Heart left ventricle (tissue), 16 donors: ENCODE measurements at regions not wholly inside any gene's neighbourhood (a gene's known extent, or its start where the extent isn't known, plus 50 kb on each side); places are given as distances from the start of the nearest gene placed in this dataset.

ENCODE experiments used
- ATAC-seq, 4 donors: fragments of 200-7000 bp; cut with Tn5 transposase; one replicate each; pipeline ENCODE4 v1.9.1; 2020 to 2022; ENCODE audit warnings: moderate library complexity in 4 of 4, mild to moderate bottlenecking in 3 of 4, moderate number of reproducible peaks in 1 of 4
- DNase-seq, 5 donors: peaks; one replicate each; pipeline ENCODE4 v3.0.0-alpha.2; 2020
- H3K27ac ChIP-seq, 12 donors: fragments of 200-600 bp; sonication (generic) in 4 of 12; one replicate each; pipeline versions ENCODE4 v1.5.0 to v1.8.0; 2016 to 2022; ENCODE audit warnings: mild to moderate bottlenecking in 2 of 12
- H3K27me3 ChIP-seq, 9 donors: fragments of 200-600 bp; sonication (generic) in 2 of 9; one replicate each; pipeline versions ENCODE4 v1.5.1 to v1.8.0; 2016 to 2022; ENCODE audit warnings: mild to moderate bottlenecking in 3 of 9
- H3K36me3 ChIP-seq, 9 donors: fragments of 200-600 bp; sonication (generic) in 2 of 9; one replicate each; pipeline versions ENCODE4 v1.5.0 to v1.8.0; 2018 to 2022; ENCODE audit warnings: mild to moderate bottlenecking in 2 of 9
- H3K4me1 ChIP-seq, 12 donors: fragments of 200-600 bp; sonication (generic) in 4 of 12; one replicate each; pipeline versions ENCODE4 v1.5.0 to v1.8.0; 2016 to 2022; ENCODE audit warnings: mild to moderate bottlenecking in 3 of 12
- H3K4me3 ChIP-seq, 12 donors: fragments of 200-600 bp; sonication (generic) in 4 of 12; one replicate each; pipeline versions ENCODE4 v1.5.0 to v1.8.0; 2017 to 2022; ENCODE audit warnings: mild to moderate bottlenecking in 9 of 12, moderate library complexity in 4 of 12
- H3K9me3 ChIP-seq, 12 donors: fragments of 200-600 bp; sonication (generic) in 4 of 12; one replicate each; pipeline versions ENCODE4 v1.5.0 to v1.8.0; 2016 to 2022; ENCODE audit warnings: mild to moderate bottlenecking in 1 of 12
- CTCF ChIP-seq, 12 donors: fragments of 200-600 bp; sonication (generic) in 4 of 12; IDR thresholded peaks; one replicate each; pipeline versions ENCODE4 v1.5.0 to v1.8.0; 2018 to 2022; ENCODE audit warnings: antibody characterized with exemption in 12 of 12, mild to moderate bottlenecking in 5 of 12
- POLR2A ChIP-seq, 2 donors: fragments of 450-650 bp; IDR thresholded peaks; one replicate each; pipeline ENCODE4 v1.6.1; 2017; ENCODE audit warnings: antibody characterized with exemption in 2 of 2, mild to moderate bottlenecking in 2 of 2, moderate library complexity in 2 of 2
- WGBS, 4 donors: extraction: QIAGEN DNeasy Blood & Tissue Kit in 2 of 4; methylation state at CpG; one replicate each; pipeline versions ENCODE4 v1.1.5 to v1.1.7; 2013 to 2018; 5-methylcytosine and 5-hydroxymethylcytosine counted together
- intact Hi-C, 10 donors: fragments of 100-400 bp; cut with DNase I; formaldehyde crosslinking; loops; one replicate each; pipeline versions ENCODE4 v1.11.1 to v1.14.2; 2022
- donor health status: ischemic (EF 13 %, LVEDD 7.1; RV severe dilation, severe dysfunction).
- donor health status: healthy with polysubstance abuse.
- donor health status: DM: no; HTN: yes; CAD: no.
- donor health status: DM: no; HTN: no; CAD: no.
- donor health status: ischemic (EF 25% LVEDD 6.9; RV normal size, moderate dysfunction).
- donor health status: ischemic (EF 25% LVEDD 5.7; RV mildly dilated, moderate dysfunction).
- donor health status: healthy.
- donor health status: DM: yes; HTN: yes; CAD: no.
- donor health status: ischemic (EF 35%, LVEDD 5.7; RV mildly dilated, moderate dysfunction).
- donor health status: nonischemic (EF 11% LVEDD 7.7; RV severe dilation, severe dysfunction).
- donor health status: DM: yes; HTN: yes; CAD: no.
- donor health status: PGD.
- donor health status: ischemic (EF 29% LVEDD 5.4; RV normal size, mild dysfunction).
- donor health status: nonischemic (EF 23%, LVEDD 6.1; RV moderate dilation, normal function).

GRCh38 chr4:125498981-125499380 is 184.2 kb downstream of the FAT4 start:
- no peak for ATAC-seq
- Histone ChIP-seq H3K36me3 (no peaks in the 10 kb centered on the region), H3K4me1 (no peaks in the 10 kb centered on the region), H3K4me3 (no peak overlapping the region), H3K9me3 (no peaks in the 10 kb centered on the region), H3K27me3 (no peaks in the 10 kb centered on the region), H3K27ac (no peak overlapping the region)
- DNase-seq, result no peak
- intact Hi-C loops, result no loop called here
- 90 to 93% (median 91%) methylated on average over 1 of the region's 1 CpG for WGBS, 4 donors
- TF ChIP-seq POLR2A (IDR thresholded peaks at IDR 0.05) (no peak), CTCF (IDR thresholded peaks at IDR 0.05) (no peak)

- 93 to 97% (median 96%) methylated on average over 3 of the region's 3 CpGs for WGBS, 4 donors
- Histone ChIP-seq H3K27ac (no peak overlapping the region), H3K9me3 (no peaks in the 10 kb centered on the region), H3K4me3 (no peak overlapping the region), H3K27me3 (no peaks in the 10 kb centered on the region), H3K4me1 (peaks cover 0 to 6% (median 0%) of the 10 kb centered on the region in 12 donors), H3K36me3 (no peaks in the 10 kb centered on the region)
- ATAC-seq (no peak), DNase-seq (no peak)
- intact Hi-C loops, result no loop called here
- TF ChIP-seq POLR2A (IDR thresholded peaks at IDR 0.05), result no peak
- no peak for TF ChIP-seq CTCF (IDR thresholded peaks at IDR 0.05)
These were observed 186.3 kb downstream of the FAT4 start for GRCh38 chr4:125501090-125501489.

GRCh38 chr4:125501568-125501967 is 186.8 kb downstream of the FAT4 start:
- no peak for DNase-seq
- intact Hi-C loops, result no loop called here
- no peaks in the 10 kb centered on the region for H3K27me3 ChIP-seq
- H3K27ac ChIP-seq, result no peak overlapping the region
- no peak overlapping the region for H3K4me3 ChIP-seq
- H3K9me3 ChIP-seq, result no peaks in the 10 kb centered on the region
- no peaks in the 10 kb centered on the region for H3K36me3 ChIP-seq
- 80 to 85% (median 82%) methylated on average over 4 of the region's 4 CpGs for WGBS, 4 donors
- ATAC-seq, result no peak
- H3K4me1 ChIP-seq, result peaks cover 0 to 6% (median 0%) of the 10 kb centered on the region in 12 donors
- no peak for TF ChIP-seq POLR2A (IDR thresholded peaks at IDR 0.05)
- no peak for TF ChIP-seq CTCF (IDR thresholded peaks at IDR 0.05)

GRCh38 chr4:125505621-125506020 is 190.9 kb downstream of the FAT4 start:
- WGBS, 4 donors, result 35 to 52% (median 48%) methylated on average over 4 of the region's 4 CpGs
- DNase-seq (no peak), ATAC-seq (peak in 1 of 4 donors; percentile 61)
- TF ChIP-seq CTCF (IDR thresholded peaks at IDR 0.05) (no peak), POLR2A (IDR thresholded peaks at IDR 0.05) (no peak)
- no peaks in the 10 kb centered on the region for H3K36me3 ChIP-seq
- no peaks in the 10 kb centered on the region for H3K27me3 ChIP-seq
- H3K4me1 ChIP-seq, result peaks cover 0 to 9% (median 0%) of the 10 kb centered on the region in 12 donors
- intact Hi-C loops, result no loop called here
- H3K27ac ChIP-seq, result no peak overlapping the region
- H3K4me3 ChIP-seq, result no peak overlapping the region
- H3K9me3 ChIP-seq, result peaks cover 0 to 8% (median 0%) of the 10 kb centered on the region in 12 donors
